GM12875 (cell line): ENCODE measurements at regions not wholly inside any gene's neighbourhood (a gene's known extent, or its start where the extent isn't known, plus 50 kb on each side); places are given as distances from the start of the nearest gene placed in this dataset.

Source experiments
- H3K4me3 ChIP-seq: one replicate; pipeline ENCODE4 v1.5.1; 2011; ENCODE audit warnings: low read depth, low read length, control low read depth
- TF ChIP-seq, protein P1 (sequence below): IDR thresholded peaks from 2 replicates; pipeline ENCODE4 v1.5.1; 2011; ENCODE audit warnings: low read depth, mild to moderate bottlenecking, control low read depth, inconsistent platforms, low read length, moderate library complexity, borderline replicate concordance; ENCODE audit not compliant: insufficient read depth

DNA sequence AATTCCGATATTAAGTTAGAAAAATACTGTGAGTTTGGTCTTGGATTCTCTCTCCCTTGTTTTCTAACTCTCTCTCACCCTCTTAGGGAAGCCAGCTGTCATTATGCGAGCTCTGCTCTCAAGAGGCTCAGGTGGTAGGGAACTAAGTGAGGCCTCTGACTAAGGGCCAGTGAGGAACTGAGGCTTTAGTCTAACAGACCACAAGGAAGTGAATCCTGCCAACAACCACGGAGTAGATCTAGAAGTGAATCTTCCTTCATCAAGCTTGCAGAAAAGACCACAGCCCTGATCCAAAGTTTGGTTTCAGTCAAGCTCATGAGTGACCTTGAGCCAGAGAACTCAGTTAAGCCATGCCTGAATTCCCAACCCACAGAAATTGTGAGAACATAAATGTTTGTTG lies 180.1 kb upstream of the PRMT6 start:
- no peak overlapping the region for H3K4me3 ChIP-seq
- TF ChIP-seq, protein P1, sequence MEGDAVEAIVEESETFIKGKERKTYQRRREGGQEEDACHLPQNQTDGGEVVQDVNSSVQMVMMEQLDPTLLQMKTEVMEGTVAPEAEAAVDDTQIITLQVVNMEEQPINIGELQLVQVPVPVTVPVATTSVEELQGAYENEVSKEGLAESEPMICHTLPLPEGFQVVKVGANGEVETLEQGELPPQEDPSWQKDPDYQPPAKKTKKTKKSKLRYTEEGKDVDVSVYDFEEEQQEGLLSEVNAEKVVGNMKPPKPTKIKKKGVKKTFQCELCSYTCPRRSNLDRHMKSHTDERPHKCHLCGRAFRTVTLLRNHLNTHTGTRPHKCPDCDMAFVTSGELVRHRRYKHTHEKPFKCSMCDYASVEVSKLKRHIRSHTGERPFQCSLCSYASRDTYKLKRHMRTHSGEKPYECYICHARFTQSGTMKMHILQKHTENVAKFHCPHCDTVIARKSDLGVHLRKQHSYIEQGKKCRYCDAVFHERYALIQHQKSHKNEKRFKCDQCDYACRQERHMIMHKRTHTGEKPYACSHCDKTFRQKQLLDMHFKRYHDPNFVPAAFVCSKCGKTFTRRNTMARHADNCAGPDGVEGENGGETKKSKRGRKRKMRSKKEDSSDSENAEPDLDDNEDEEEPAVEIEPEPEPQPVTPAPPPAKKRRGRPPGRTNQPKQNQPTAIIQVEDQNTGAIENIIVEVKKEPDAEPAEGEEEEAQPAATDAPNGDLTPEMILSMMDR: no peak

DNA sequence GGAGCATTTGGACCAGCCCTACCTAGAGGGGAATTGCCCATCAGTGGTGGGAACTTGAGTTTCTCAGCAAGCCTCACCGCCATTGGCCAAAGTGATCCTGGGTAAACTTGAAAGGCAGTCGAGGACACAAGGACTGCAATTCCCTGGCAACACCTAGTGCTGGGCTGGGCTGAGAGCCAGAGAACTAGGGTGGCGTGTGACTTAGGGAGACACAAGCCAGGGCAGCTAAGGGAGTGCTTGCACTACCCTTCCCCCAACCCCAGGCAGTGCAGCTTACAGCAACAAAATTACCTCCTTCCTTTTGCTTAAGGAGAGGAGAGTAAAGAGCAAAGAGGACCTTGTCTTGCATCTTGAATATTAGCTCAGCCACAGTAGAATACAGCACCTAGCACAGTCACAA lies 176.9 kb upstream of the PRMT6 start:
- no peak overlapping the region for H3K4me3 ChIP-seq
- TF ChIP-seq, protein P1: no peak

DNA sequence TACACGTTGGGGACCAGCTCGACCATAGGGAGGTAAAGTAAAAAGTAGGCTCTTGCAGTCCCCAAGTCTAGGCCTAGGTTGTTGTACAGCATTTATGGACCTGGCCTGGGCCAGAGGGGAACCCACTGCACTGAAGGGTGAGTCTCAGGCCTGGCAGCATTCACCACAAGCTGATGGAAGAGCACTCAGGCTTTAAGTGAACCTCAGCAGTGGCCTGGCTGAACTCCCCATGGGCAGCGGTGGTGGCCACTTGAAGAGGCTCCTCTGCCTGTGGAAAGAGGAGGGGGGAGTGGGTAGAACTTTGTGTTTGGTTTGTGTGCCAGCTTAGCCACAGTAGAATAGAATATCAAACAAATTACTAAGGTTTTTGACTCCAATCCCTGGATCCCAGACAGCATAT lies 176.2 kb upstream of the PRMT6 start:
- no peak overlapping the region for H3K4me3 ChIP-seq
- TF ChIP-seq, protein P1: no peak

DNA sequence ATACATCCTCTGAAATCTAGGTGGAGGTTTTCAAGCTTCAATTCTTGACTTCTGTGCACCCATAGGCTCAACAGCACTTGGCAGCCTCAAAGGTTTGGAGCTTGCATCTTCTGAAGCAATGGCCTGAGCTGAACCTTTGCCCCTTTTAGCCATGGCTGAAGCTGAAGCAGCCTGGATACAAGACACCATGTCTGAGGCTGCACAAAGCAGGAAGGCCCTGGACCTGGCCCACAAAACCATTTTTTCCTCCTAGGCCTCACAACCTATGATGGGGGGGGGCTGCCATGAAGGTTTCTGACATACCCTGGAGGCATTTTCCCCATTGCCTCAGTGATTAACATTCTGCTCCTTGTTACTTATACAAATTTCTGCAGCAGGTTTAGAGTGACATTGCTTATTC lies 173.3 kb upstream of the PRMT6 start:
- no peak overlapping the region for H3K4me3 ChIP-seq
- TF ChIP-seq, protein P1: no peak

DNA sequence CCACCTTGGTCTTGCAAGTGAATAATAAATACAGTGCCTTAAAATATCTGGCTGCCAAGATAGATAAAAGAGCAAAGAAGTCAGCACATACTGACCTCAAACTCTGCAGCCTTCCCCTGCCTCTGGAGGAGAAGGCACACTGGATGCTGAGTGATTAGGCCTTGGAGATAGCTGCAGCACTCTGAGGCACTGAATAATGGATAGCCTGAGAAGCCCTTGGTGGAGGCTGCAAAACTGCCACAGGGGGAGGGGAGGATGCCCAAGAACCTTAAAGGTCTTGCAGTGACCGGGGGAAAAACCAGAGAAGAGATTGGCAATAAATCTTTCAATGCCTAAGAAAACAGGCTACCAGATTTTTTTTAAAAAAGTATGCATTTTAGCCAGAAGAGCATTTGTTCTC lies 167.4 kb upstream of the PRMT6 start:
- no peak overlapping the region for H3K4me3 ChIP-seq
- TF ChIP-seq, protein P1: no peak

DNA sequence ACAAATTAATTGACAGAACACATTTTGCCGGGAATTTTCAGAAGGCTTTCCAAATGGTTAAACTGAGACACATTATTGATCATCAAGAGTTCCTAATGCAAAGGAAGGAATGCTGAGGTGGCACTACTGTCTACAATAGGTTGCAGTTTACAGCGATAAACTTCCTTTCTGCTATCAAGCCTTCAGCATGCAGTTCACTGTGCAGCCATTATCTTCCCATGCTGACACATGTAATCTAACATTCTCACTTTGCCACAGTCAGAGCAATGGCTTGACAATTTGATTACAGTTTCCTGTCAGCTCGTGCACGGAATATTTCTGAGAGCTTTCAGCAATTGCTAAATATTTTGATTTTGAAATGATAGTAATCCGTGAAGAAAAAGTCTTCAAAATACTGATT lies 166.9 kb upstream of the PRMT6 start:
- H3K4me3 ChIP-seq: no peak overlapping the region
- TF ChIP-seq, protein P1: no peak

DNA sequence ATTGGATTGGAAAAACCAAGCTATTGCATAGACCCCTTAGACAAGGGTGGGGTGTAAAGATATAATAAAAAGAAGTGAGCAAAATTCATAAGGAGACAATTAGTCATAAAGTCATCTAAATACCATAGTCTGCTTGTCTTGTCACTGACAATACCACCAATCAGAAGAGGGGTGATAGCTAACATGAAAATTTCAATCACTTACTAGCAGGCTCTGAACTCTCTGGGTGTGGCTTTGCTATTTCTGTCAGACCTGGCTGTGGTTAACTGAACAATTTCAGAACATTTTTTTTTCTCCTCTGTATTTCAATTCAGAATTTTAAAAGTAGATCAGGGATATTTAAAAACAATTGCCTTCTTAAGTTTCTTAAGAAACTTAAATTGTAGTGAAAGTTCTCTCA lies 158.5 kb upstream of the PRMT6 start:
- TF ChIP-seq, protein P1: no peak
- no peak overlapping the region for H3K4me3 ChIP-seq
